Chondrocyte (in vitro differentiated cells): ENCODE measurements at regions not wholly inside any gene's neighbourhood (a gene's known extent, or its start where the extent isn't known, plus 50 kb on each side); places are given as distances from the start of the nearest gene placed in this dataset.

Experiments
- DNase-seq: peaks from one replicate; pipeline ENCODE4 v3.0.0; 2021; ENCODE audit warnings: mixed read lengths, low spot score
- H3K27ac Mint-ChIP-seq: one replicate; pipeline ENCODE4 v1.8.0; 2021; ENCODE audit warnings: mild to moderate bottlenecking, moderate library complexity, mixed read lengths; ENCODE audit not compliant: unreplicated experiment
- H3K27me3 Mint-ChIP-seq: 2 replicates; pipeline ENCODE4 v1.8.0; 2021; ENCODE audit warnings: low read depth, mixed read lengths
- H3K36me3 Mint-ChIP-seq: 2 replicates; pipeline ENCODE4 v1.8.0; 2021; ENCODE audit warnings: low read depth, mixed read lengths
- H3K4me1 Mint-ChIP-seq: 2 replicates; pipeline ENCODE4 v1.8.0; 2021; ENCODE audit warnings: low read depth, mild to moderate bottlenecking, mixed read lengths
- H3K4me3 Mint-ChIP-seq: one replicate; pipeline ENCODE4 v1.8.0; 2021; ENCODE audit warnings: mild to moderate bottlenecking, moderate library complexity, mixed read lengths; ENCODE audit not compliant: unreplicated experiment
- H3K9me3 Mint-ChIP-seq: 2 replicates; pipeline ENCODE4 v1.8.0; 2021; ENCODE audit warnings: low read depth, mixed read lengths
- TF ChIP-seq, protein P1 (sequence below): fragments of 200-600 bp; sonication (generic); IDR thresholded peaks from 2 replicates; pipeline ENCODE4 v1.5.0; 2021; ENCODE audit warnings: antibody characterized with exemption, mild to moderate bottlenecking, moderate library complexity

DNA sequence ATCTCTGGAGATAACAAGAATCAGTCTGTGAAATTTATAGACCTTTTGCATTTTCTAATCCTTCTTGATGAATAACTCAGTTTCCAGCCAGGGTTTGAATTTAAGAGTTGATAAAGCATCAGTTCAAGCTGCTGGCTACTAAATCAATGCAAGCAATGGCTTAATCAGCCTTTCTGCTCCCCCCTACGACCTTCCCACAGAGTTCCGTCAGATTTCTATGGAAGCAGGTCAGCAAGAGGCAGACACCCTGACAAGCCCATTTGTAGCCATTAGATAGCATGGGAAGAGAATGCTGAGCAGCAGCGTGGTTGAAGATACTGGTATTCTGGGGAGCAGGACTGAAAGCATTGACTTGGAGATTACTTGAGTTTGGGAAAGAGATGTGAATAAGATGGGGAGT lies 868.1 kb downstream of the KCNJ2 start:
- Mint-ChIP-seq H3K36me3 (no peaks in the 10 kb centered on the region), H3K4me1 (no peaks in the 10 kb centered on the region), H3K27ac (no peak overlapping the region), H3K9me3 (no peaks in the 10 kb centered on the region), H3K4me3 (no peak overlapping the region), H3K27me3 (no peaks in the 10 kb centered on the region)
- TF ChIP-seq, protein P1, sequence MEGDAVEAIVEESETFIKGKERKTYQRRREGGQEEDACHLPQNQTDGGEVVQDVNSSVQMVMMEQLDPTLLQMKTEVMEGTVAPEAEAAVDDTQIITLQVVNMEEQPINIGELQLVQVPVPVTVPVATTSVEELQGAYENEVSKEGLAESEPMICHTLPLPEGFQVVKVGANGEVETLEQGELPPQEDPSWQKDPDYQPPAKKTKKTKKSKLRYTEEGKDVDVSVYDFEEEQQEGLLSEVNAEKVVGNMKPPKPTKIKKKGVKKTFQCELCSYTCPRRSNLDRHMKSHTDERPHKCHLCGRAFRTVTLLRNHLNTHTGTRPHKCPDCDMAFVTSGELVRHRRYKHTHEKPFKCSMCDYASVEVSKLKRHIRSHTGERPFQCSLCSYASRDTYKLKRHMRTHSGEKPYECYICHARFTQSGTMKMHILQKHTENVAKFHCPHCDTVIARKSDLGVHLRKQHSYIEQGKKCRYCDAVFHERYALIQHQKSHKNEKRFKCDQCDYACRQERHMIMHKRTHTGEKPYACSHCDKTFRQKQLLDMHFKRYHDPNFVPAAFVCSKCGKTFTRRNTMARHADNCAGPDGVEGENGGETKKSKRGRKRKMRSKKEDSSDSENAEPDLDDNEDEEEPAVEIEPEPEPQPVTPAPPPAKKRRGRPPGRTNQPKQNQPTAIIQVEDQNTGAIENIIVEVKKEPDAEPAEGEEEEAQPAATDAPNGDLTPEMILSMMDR: no peak
- DNase-seq: no peak

DNA sequence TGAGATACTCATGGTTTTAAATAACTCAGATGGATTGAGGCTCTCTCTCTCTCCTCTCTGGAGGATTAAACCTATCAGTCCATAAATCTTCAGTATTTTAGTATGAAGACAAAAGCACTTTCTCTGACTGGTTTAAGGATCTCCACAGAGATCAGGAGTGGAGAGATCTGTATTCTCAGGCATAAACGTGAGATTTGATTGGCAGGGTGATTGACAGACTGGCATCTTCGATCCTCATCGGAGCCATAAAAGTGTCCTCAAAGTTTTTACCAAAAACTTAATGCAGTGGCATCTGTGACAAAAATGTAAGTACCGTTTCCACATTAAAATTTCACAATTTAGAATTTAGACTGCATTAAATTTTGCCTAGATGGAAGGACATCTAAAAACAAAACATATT lies 870.1 kb downstream of the KCNJ2 start:
- no peaks in the 10 kb centered on the region for H3K9me3 Mint-ChIP-seq
- TF ChIP-seq, protein P1: no peak
- no peak overlapping the region for H3K27ac Mint-ChIP-seq
- no peak overlapping the region for H3K4me3 Mint-ChIP-seq
- no peaks in the 10 kb centered on the region for H3K27me3 Mint-ChIP-seq
- no peaks in the 10 kb centered on the region for H3K36me3 Mint-ChIP-seq
- H3K4me1 Mint-ChIP-seq: no peaks in the 10 kb centered on the region
- no peak for DNase-seq

- H3K27me3 Mint-ChIP-seq: no peaks in the 10 kb centered on the region
- H3K27ac Mint-ChIP-seq: no peak overlapping the region
- peaks cover 17% of the 10 kb centered on the region for H3K4me1 Mint-ChIP-seq
- TF ChIP-seq, protein P1: no peak
- H3K9me3 Mint-ChIP-seq: peaks cover 10% of the 10 kb centered on the region
- no peak for DNase-seq
- no peaks in the 10 kb centered on the region for H3K36me3 Mint-ChIP-seq
- no peak overlapping the region for H3K4me3 Mint-ChIP-seq
These were observed 883.6 kb downstream of the KCNJ2 start for GRCh38 chr17:71052971-71053370.

DNA sequence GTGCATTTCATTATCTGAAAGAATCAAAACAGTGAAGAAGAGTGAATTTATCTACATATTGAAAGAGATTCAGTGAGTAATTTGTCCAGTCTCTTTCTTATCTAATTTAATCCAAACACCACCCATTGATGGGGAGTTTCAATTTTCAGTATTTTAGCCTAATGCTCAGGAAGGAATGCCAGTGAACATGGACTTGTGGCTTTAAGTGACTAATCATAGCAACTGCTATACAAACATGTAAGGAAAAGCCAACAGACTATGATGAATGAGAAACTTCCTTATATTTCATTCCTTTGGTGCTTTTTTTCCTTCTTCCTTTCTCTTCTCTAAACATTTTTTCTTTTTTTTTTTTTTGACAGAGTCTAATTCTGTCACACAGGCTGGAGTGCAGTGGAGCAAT lies 885.8 kb downstream of the KCNJ2 start:
- Mint-ChIP-seq H3K9me3 (peaks cover 13% of the 10 kb centered on the region), H3K4me1 (peaks cover 15% of the 10 kb centered on the region), H3K27me3 (no peaks in the 10 kb centered on the region), H3K4me3 (no peak overlapping the region), H3K36me3 (no peaks in the 10 kb centered on the region), H3K27ac (no peak overlapping the region)
- no peak for DNase-seq
- TF ChIP-seq, protein P1: no peak

- peaks cover 21% of the 10 kb centered on the region for H3K9me3 Mint-ChIP-seq
- peaks cover 15% of the 10 kb centered on the region for H3K4me1 Mint-ChIP-seq
- H3K4me3 Mint-ChIP-seq: no peak overlapping the region
- TF ChIP-seq, protein P1: no peak
- H3K27ac Mint-ChIP-seq: no peak overlapping the region
- peaks cover 2% of the 10 kb centered on the region for H3K36me3 Mint-ChIP-seq
- no peaks in the 10 kb centered on the region for H3K27me3 Mint-ChIP-seq
- no peak for DNase-seq
These were observed 888.1 kb downstream of the KCNJ2 start for GRCh38 chr17:71057448-71057847.
